GM10266 (cell line): ENCODE measurements at regions not wholly inside any gene's neighbourhood (a gene's known extent, or its start where the extent isn't known, plus 50 kb on each side); places are given as distances from the start of the nearest gene placed in this dataset.

Experiments
- DNase-seq: peaks from one replicate; pipeline ENCODE4 v3.0.0; 2012; ENCODE audit errors: extremely low spot score
- CTCF ChIP-seq: IDR thresholded peaks from 2 replicates; pipeline ENCODE4 v1.5.1; 2012; ENCODE audit warnings: mild to moderate bottlenecking, low read depth; ENCODE audit not compliant: control insufficient read depth, insufficient read depth; ENCODE audit errors: missing control alignments

- no peak for TF ChIP-seq CTCF
- DNase-seq = no peak
Measured at GRCh38 chr3:184659797-184660301, 52.0 kb downstream of the MAGEF1 start.

GRCh38 chr3:184658223-184658928 lies 53.5 kb downstream of the MAGEF1 start:
- DNase-seq = no peak
- no peak for TF ChIP-seq CTCF

GRCh38 chr3:184656829-184657681 lies 54.8 kb downstream of the MAGEF1 start:
- TF ChIP-seq CTCF = no peak
- DNase-seq = peak; percentile 81

GRCh38 chr3:184656458-184656828 lies 55.4 kb downstream of the MAGEF1 start:
- TF ChIP-seq CTCF = no peak
- DNase-seq = no peak

GRCh38 chr3:184655597-184655996 lies 56.3 kb downstream of the MAGEF1 start:
- no peak for DNase-seq
- no peak for TF ChIP-seq CTCF

GRCh38 chr3:184654375-184654774 lies 57.5 kb downstream of the MAGEF1 start:
- no peak for TF ChIP-seq CTCF
- no peak for DNase-seq

GRCh38 chr3:184652465-184652864 lies 59.4 kb downstream of the MAGEF1 start:
- no peak for DNase-seq
- TF ChIP-seq CTCF = no peak
